Left ventricle myocardium superior (tissue), 1 donor: ENCODE measurements at regions not wholly inside any gene's neighbourhood (a gene's known extent, or its start where the extent isn't known, plus 50 kb on each side); places are given as distances from the start of the nearest gene placed in this dataset.
A peak's percentile ranks its signal among the peaks of the same experiment; 100 is the strongest.

Source experiments
- ATAC-seq: fragments of 200-7000 bp; cut with Tn5 transposase; one replicate; pipeline ENCODE4 v1.9.1; 2020; ENCODE audit warnings: mild to moderate bottlenecking, moderate library complexity
- DNase-seq: peaks from one replicate; pipeline ENCODE4 v3.0.0-alpha.2; 2020
- intact Hi-C: fragments of 100-400 bp; cut with micrococcal nuclease; formaldehyde crosslinking; loops from one replicate; pipeline ENCODE4 v1.11.0; 2022
- donor health status: DM: no; HTN: yes; CAD: no; lungs with severe emphysema.

DNA sequence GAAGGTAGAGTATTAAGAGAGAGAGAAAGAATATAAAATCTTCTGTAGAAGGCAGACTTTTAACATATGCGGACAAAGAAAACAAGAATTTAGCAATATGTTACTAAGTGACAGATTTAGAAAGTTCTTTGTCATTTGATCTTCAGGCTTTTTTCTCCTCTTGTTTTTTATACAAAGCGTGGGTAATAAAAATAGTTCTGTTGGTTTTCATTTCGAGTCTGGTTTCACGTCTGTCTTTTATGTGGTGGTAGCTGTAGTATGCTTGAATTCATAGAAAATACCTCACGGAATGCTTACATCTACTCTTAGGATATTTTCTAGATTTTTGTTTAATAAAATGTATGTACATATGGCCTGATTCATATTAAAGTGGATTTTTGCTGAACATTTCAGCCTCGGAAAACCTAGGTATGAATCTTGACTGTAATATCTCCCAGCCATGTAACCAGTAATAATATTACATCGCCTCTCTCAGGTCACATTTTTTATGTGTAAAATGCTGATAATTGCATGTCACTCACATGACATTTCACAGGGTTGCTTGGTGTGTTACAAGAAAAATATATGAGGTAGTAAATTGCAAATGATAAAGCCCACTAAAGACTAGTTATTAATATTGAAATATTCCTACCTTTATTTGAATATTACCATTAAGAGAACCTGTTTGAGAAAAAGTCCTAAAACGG, 72.5 kb upstream of the TAF11L2 start:
- no peak for ATAC-seq
- intact Hi-C loops = no loop called here
- no peak for DNase-seq

DNA sequence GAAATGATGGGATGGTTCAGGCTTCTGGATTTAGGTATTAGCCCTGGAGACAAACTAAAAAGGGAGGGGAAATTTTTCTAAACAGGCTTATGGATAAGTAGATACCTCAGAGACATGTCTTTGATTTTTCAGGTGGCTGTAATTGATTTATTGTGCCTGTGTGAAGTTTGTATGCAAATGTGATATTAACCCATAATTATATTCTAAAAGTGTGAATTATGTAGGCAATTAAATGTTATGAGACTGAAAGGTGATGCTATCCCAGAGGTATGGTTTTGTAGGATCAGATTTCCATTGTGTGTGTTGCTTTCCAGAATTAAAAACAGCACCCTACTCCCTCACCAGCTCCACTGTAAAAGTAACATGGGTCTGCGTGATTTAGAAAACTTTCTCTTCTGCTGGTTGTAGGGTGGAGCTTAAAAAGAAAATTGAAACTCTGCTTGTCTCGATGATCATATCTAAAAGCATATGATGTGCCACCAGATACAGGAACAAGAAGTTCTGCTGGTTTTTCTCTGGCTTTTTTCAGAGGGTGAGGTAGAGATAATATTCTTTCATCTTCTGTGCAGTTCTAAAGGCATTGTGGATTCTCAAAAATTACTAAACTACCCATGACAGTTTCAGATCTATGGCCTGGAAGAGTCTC, 71.8 kb upstream of the TAF11L2 start:
- intact Hi-C loops = no loop called here
- ATAC-seq (no peak), DNase-seq (no peak)

DNA sequence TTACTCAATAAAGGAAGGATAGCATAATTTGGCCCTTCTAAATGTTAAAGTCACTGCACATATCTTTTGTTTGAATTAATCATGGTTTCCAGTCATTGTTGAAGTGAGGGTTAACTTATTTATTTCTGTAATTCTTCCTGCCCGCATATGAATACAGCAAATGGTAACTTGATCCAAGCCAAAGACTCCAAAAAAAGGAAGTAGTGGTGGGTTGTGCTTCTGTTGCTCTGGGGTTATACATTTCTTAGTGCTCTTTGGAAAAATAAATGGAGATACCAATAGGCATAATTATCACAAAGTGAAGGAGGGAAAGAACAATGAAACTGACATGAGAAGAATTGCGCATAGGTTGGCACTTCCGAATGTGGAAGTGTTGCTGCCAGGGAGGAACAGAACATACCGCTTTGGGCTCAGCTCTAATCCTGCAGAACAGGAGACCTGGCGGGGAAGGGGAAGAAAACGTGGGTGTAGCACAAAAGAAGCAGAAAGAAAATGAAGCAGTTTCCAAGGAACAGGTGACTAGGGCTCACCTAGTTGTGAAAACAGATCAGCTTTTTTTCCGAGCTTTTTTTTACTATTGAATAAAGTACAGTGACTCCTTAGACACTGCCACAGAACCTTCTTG, 69.7 kb upstream of the TAF11L2 start:
- DNase-seq (no peak), ATAC-seq (no peak)
- intact Hi-C loops = no loop called here

DNA sequence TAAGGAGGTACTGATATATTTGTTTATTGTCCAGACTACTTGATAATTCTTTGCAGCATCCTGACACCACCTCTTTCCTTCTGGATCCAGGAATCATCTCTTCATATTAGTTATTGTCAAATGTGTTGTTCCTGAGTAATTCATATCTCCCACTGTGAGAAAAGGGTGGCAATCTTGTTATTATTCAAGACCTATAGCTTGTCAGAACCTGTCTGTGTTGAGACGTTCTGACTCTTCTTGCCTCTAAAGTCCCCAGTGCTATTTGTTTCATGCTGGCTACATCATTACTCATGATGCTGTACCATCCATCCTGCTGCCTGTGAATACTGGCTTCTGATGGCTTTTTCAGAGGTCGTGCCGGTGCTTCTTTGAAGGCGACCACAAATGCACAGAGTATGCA, 68.7 kb upstream of the TAF11L2 start:
- DNase-seq = no peak
- intact Hi-C loops = no loop called here
- no peak for ATAC-seq

DNA sequence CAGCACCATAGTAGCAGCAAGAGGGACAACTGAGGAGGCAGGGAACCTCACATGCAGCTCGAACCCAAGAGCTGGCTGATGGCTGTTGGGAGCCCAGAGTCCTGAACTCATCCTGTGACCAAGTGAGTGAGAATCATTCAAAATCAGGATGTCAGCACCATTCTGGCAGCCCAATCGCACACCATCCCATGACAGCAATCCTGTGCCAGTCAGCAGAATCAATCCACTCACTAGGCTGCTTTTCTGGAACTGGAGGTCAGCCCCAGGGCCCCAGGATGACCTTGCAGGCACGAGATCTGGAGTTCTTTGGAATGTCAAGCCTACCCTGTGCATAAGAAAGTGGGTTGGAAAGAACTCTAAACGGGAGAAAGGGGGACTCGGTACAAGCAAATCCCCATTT, 67.8 kb upstream of the TAF11L2 start:
- no peak for DNase-seq
- ATAC-seq = no peak
- intact Hi-C loops = no loop called here

DNA sequence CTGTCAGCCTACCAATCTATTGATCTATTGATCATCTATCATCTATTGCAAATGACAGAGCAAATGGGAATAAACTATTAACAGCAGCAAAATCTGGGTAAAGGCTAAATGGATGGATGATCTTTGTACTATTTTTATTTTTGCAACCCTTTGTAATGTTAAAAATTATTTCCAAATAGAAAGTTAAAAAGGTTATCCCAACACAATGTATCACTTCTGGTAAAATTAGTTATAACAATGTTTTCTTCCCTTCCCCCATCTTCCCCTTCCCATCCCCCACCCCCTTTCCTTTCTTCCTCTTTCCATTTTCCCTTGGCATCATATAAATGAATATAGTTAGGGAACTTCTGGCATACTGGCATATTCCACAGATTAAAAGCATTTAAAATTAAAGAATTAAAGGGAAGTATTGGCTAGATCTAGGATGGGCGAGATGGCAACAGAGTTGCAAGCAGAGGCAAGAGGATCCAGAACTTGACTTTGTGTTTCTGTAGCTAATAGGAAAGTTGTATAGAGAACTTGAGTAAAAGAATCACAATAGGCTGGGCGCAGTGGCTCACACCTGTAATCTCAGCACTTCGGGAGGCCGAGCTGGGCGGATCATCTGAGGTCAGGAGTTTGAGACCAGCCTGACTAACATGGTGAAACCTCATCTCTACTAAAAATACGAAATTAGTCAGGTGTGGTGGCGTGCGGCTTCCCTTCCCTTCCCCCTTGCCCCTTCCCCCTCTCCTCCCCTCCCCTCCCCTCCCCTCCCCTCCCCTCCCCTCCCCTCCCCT, 66.6 kb upstream of the TAF11L2 start:
- ATAC-seq (no peak), DNase-seq (no peak)
- intact Hi-C loops = no loop called here

DNA sequence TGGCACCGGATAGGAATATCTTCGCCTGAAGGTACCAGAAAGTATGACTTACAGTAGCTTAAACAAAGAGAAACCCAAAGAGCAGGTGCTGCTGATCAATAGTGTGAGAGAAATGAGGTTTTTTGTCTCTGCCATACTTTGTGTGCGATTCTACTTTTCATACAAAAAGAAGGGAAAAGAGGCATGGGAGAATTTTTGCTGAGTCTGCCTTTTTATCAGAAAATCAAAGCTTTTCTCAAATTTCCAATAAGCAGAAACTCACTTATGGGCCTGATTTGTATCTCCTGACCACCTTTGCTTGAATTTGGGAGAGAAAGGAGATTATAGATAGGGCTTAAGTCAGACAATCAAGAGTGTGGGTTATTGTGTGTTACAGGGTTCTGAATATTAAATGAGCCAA, 65.5 kb upstream of the TAF11L2 start:
- intact Hi-C loops = no loop called here
- ATAC-seq (no peak), DNase-seq (no peak)

DNA sequence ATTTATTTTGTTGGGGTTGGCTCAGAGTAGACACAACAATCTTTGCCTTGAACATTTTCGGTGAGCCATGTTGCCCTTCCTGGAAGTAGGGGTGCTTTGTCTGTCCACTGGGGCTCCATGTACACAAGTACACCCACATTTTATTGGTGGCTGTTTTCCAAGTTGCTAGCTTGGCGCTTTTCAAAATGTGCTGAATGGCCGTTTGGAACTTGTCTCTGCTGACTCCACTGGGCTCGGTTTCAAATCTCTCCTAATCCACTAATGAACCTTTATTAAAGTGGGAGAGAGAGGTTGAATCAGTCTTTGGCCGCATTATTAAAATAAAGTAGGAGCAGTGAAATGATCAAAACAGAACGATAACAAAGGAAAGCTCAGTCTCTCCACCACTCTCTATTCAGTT, 64.6 kb upstream of the TAF11L2 start:
- ATAC-seq (no peak), DNase-seq (no peak)
- intact Hi-C loops = no loop called here

DNA sequence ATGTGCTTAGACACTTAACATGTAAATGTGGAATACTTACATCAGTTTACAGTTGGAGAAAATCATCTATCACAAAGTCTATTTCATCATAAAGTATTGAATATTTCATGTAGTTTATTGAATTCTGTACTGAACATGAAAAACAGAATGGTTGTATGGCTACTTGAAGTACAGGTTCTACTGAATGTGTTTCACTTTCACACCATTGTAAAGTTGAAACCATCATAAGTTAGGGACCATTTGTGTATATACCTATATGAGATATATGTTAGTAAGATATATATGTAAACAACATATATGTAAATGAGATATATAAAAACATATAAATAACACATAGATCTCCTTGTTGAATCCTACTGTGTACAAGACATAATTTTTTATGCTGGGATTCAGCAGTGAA, 63.0 kb upstream of the TAF11L2 start:
- ATAC-seq = no peak
- no peak for DNase-seq
- intact Hi-C loops = no loop called here

DNA sequence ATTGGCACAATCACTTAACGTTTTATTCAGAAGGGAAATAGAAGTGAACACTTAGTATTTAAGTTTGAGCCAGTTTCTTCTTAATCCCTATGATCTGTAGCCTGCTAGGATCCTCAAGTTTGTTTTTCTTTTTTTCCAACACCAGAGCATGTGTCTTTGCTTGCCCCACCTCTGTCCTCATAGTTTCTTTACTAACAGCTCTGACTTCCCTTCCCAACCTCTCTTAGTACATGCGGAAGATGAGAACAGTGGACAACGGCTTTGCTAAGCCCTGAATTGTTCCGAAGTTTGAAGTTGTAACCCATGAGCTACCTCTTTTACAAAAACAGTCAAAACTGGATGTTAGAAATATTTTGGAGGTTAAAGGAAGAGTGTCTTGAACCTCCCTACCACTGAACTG, 61.7 kb upstream of the TAF11L2 start:
- no peak for DNase-seq
- ATAC-seq = peak; percentile 64
- intact Hi-C loops = no loop called here

DNA sequence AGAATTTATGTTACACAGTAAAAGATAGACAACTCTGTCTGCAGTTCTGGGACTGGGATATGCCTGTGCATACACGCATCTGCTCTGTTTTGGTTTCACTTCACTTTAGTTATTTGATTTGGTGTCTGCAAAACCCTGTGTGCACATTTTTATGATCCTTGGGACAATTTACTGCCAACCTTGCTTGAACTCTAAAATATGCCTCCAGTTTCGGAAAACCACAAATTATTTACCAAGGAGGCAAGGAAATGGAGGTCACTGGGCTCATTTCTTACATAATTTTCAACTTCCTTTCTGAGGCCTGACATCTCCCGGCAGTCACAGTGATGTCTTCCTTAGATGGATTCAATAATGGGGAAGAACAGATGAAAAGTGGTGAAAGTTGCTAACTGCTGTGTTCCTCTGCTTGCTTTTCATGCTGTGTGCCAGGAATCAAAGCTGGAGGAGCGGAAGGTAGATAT, 61.2 kb upstream of the TAF11L2 start:
- DNase-seq (no peak), ATAC-seq (peak; percentile 69)
- intact Hi-C loops = no loop called here

DNA sequence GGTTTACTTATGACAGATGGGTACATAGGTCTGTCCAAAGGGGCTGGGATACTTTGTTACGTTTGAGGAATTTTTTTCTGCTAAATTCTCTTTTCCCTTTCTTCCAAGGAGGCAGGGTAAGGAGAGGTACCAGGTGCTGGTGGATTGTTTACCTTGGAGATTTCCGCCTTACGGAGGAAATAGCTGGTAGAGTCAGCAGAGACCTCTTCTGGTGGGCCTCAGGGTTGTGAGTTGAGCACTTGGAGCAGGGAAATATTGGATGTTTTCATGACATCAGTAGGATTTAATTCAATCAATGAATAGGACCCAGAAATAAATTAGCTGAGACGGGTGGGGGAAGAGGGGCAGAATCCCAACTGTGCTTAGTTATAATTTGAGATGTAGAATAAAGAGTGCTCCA, 60.0 kb upstream of the TAF11L2 start:
- DNase-seq = no peak
- intact Hi-C loops = no loop called here
- ATAC-seq = no peak

DNA sequence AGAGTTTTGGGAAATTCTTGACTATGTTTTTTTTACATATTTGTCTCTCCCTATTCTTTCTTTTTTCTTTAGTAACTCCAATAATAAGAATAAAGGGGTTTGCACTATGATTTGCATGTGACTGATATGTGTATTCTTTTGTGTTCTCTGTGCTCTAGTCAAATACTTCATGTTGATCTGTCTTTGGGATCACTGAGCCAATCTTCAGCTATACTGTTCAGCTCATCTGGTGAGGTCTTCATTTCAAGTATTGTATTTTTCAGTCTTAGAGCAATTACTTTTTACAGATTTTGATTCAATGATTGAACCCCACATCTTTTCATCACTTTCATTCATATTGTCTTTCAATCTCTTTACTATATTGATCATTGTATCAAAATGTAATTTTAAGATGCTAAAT, 58.1 kb upstream of the TAF11L2 start:
- no peak for ATAC-seq
- DNase-seq = no peak
- intact Hi-C loops = no loop called here

DNA sequence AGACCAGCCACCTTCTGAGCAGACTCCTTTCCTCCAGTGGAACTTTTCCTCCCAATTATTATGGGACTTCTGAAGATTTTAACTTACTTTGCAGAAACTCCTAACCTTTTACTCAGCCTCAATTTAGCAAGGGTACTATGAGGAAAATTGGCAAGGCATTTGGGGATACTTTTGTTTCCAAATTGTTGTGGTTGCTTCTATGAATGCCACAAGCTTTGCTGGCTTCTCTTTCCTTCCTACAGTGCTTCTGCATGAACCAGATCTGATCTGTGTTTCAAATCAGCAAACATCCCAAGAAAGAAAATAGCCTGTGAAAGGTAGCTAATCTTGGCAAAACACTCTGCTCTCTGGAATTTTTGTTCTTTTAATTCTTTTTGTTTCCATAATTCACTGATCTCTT, 57.3 kb upstream of the TAF11L2 start:
- no peak for DNase-seq
- intact Hi-C loops = no loop called here
- no peak for ATAC-seq

DNA sequence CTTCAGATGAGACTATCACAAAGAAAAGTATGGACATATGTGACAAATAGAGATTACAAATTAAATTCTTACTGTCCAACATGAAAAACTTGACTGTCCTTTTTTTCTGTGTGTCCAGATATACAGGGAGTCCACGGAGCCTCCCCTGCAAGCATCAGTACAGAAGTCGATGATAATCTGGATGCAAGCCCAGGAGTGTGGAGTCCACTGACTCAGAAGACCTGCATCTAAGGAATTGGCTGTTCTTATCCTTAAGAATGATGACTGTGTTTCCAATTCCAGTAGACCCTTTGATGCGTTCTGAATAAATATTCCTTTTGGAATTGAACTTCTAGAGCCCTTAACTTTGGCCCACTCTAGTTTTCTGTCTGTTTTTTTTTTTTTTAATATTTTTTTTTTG, 56.7 kb upstream of the TAF11L2 start:
- no peak for DNase-seq
- intact Hi-C loops = no loop called here
- no peak for ATAC-seq

DNA sequence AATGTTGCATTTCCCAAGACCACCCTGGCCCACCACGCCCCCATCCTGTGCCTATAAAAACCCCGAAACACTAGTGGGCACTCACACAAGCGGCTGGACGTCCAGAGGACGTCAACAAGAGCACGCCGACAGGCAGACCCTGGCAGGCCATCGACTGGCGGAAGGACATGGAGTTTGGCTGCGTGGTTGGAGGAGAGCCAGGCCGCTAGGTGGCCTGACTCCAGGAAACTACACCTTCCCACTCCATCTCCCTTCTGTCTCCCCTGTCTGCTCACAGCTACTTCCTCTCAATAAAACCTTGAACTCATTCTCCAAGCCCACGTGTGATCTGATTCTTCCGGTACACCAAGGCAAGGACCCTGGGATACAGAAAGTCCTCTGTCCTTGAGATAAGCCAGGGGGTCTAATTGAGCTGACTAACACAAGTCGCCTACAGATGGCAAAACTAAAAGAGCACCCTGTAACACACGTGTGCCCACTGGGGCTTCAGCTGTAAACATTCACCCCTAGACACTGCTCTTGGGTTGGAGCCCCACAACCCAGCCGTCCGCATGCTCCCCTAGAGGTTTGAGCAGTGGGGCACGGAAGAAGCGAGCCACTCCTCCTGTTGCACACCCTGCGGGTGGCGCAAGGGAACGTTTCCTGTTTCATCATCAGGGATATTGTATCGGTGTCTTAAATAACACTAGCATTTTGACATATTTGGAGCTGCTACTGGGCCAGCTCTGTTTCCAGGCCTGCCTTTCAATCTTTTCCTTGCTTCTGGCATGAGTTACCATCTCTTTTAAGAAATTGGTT, 54.5 kb upstream of the TAF11L2 start:
- ATAC-seq (no peak), DNase-seq (no peak)

DNA sequence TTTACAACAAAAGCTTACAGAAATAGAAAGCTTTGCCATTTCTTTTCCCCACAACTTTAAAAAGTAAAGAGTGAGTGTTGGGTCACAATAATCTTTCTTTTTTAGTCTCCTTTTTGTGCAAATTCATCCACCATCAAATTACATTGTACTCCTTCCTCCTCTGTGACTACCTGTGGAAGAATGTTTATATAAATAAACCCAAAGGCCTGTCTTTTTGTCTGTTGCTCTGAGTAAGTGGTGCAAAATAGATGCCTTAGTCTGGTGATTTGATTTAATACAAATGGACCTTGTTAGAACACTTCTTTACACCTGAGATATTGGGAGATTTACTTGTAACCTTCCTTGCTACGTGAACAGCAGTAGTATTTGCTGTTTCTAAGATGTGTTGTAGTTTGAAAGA, 53.5 kb upstream of the TAF11L2 start:
- DNase-seq (no peak), ATAC-seq (no peak)
- intact Hi-C loops = no loop called here

More for the DNA sequence above, 54.5 kb upstream of the TAF11L2 start:
- intact Hi-C loops = no loop called here

DNA sequence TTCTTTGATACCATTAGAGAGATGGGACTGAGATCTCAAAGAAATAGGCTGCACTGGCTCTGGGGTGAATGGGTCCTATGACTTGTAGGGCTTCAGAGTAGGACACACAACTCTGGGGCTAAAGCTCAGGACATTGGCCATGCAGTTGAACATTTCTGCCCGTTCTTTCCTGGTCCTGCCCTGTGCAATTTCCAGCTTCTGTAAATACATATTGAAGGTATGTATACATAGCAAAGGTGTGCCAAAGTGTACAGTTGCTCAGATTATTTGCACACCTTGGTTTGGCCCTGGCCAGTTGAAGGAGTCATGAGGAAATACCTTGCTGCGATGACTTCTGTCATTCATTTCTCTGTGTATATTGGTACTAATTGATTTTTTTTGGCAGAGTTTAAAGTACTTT, 52.8 kb upstream of the TAF11L2 start:
- no peak for ATAC-seq

More for the DNA sequence above, 52.8 kb upstream of the TAF11L2 start:
- intact Hi-C loops = no loop called here
- no peak for DNase-seq
